Liver (tissue), 3 donors: ENCODE measurements at regions not wholly inside any gene's neighbourhood (a gene's known extent, or its start where the extent isn't known, plus 50 kb on each side); places are given as distances from the start of the nearest gene placed in this dataset.

ENCODE experiments used
- EGR1 ChIP-seq, 2 donors: IDR thresholded peaks; 2 replicates each; pipeline ENCODE4 v1.6.1; 2016 to 2018; ENCODE audit warnings: antibody characterized with exemption in 2 of 2, low read depth in 2 of 2
- GABPA ChIP-seq, 2 donors: IDR thresholded peaks in 1 of 2; conservative IDR thresholded peaks in 1 of 2; 2 replicates each; pipeline ENCODE4 v1.6.1; 2016; ENCODE audit warnings: antibody characterized with exemption in 2 of 2, mild to moderate bottlenecking in 1 of 2, moderate library complexity in 1 of 2
- RAD21 ChIP-seq, 2 donors: IDR thresholded peaks; 2 replicates each; pipeline ENCODE4 v1.6.1; 2016; ENCODE audit warnings: antibody characterized with exemption in 2 of 2, mild to moderate bottlenecking in 2 of 2
- TAF1 ChIP-seq: conservative IDR thresholded peaks from 2 replicates; pipeline ENCODE4 v1.6.1; 2016; ENCODE audit warnings: antibody characterized with exemption, mild to moderate bottlenecking
- YY1 ChIP-seq: IDR thresholded peaks from 2 replicates; pipeline ENCODE4 v1.6.1; 2016; ENCODE audit warnings: antibody characterized with exemption, mild to moderate bottlenecking
- TF ChIP-seq, protein P1 (sequence below): fragments of 150-350 bp; IDR thresholded peaks from 2 replicates; pipeline ENCODE4 v1.5.1; 2017; ENCODE audit warnings: improper control_type of control experiment, low read depth, low read length; ENCODE audit not compliant: missing input control
- TF ChIP-seq, protein P2 (sequence below): IDR thresholded peaks from 2 replicates; pipeline ENCODE4 v1.6.1; 2016; ENCODE audit warnings: antibody characterized with exemption, mild to moderate bottlenecking
- TF ChIP-seq, protein P3 (sequence below): IDR thresholded peaks from 2 replicates; pipeline ENCODE4 v1.6.1; 2016; ENCODE audit warnings: antibody characterized with exemption
- TF ChIP-seq, protein P4 (sequence below): IDR thresholded peaks from 2 replicates; pipeline ENCODE4 v1.6.1; 2016; ENCODE audit warnings: antibody characterized with exemption
- donor health status: healthy.
- donor health status: healthy.

DNA sequence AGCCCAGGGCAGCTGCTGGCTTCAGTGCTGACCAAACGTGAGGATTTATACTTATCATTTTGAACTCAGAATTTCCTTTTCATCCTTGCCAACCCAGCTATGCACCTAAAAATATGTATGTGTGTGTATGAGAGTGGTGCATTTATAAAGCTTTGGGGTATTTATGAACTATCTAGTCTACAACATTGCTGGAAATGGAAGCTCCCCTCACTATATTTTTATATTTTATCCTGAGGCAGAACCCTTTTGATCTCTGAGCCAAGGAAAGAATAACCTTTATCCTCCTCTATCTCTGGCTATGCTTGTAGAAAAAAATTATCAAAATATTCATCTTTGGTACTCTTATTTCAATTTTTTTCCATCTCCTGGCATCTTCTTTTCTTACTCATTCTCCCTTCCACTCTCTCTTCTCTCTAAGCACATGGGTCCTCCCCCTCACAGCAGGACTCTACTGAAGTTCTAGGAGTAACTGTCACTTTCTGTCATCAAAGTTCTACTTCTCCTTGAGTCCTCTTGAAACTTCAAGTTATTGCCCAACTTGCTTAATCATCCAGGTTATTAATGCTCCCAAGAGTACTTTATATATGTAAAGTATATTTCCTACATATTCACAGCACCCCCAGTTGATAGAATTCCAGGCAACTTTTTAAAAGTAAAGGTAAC lies 190.9 kb downstream of the HINT1 start:
- TF ChIP-seq, protein P1, sequence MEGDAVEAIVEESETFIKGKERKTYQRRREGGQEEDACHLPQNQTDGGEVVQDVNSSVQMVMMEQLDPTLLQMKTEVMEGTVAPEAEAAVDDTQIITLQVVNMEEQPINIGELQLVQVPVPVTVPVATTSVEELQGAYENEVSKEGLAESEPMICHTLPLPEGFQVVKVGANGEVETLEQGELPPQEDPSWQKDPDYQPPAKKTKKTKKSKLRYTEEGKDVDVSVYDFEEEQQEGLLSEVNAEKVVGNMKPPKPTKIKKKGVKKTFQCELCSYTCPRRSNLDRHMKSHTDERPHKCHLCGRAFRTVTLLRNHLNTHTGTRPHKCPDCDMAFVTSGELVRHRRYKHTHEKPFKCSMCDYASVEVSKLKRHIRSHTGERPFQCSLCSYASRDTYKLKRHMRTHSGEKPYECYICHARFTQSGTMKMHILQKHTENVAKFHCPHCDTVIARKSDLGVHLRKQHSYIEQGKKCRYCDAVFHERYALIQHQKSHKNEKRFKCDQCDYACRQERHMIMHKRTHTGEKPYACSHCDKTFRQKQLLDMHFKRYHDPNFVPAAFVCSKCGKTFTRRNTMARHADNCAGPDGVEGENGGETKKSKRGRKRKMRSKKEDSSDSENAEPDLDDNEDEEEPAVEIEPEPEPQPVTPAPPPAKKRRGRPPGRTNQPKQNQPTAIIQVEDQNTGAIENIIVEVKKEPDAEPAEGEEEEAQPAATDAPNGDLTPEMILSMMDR, result no peak
- TF ChIP-seq TAF1, result no peak
- TF ChIP-seq GABPA (IDR thresholded peaks at IDR 0.05 in 1 of 2, conservative IDR thresholded peaks at IDR 0.05 in 1 of 2), result no peak
- TF ChIP-seq, protein P2, sequence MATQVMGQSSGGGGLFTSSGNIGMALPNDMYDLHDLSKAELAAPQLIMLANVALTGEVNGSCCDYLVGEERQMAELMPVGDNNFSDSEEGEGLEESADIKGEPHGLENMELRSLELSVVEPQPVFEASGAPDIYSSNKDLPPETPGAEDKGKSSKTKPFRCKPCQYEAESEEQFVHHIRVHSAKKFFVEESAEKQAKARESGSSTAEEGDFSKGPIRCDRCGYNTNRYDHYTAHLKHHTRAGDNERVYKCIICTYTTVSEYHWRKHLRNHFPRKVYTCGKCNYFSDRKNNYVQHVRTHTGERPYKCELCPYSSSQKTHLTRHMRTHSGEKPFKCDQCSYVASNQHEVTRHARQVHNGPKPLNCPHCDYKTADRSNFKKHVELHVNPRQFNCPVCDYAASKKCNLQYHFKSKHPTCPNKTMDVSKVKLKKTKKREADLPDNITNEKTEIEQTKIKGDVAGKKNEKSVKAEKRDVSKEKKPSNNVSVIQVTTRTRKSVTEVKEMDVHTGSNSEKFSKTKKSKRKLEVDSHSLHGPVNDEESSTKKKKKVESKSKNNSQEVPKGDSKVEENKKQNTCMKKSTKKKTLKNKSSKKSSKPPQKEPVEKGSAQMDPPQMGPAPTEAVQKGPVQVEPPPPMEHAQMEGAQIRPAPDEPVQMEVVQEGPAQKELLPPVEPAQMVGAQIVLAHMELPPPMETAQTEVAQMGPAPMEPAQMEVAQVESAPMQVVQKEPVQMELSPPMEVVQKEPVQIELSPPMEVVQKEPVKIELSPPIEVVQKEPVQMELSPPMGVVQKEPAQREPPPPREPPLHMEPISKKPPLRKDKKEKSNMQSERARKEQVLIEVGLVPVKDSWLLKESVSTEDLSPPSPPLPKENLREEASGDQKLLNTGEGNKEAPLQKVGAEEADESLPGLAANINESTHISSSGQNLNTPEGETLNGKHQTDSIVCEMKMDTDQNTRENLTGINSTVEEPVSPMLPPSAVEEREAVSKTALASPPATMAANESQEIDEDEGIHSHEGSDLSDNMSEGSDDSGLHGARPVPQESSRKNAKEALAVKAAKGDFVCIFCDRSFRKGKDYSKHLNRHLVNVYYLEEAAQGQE, result no peak
- TF ChIP-seq EGR1 (IDR thresholded peaks at IDR 0.05; ENCODE audit: low read depth in 2 of 2), result no peak
- TF ChIP-seq RAD21 (IDR thresholded peaks at IDR 0.05), result no peak
- TF ChIP-seq, protein P3, sequence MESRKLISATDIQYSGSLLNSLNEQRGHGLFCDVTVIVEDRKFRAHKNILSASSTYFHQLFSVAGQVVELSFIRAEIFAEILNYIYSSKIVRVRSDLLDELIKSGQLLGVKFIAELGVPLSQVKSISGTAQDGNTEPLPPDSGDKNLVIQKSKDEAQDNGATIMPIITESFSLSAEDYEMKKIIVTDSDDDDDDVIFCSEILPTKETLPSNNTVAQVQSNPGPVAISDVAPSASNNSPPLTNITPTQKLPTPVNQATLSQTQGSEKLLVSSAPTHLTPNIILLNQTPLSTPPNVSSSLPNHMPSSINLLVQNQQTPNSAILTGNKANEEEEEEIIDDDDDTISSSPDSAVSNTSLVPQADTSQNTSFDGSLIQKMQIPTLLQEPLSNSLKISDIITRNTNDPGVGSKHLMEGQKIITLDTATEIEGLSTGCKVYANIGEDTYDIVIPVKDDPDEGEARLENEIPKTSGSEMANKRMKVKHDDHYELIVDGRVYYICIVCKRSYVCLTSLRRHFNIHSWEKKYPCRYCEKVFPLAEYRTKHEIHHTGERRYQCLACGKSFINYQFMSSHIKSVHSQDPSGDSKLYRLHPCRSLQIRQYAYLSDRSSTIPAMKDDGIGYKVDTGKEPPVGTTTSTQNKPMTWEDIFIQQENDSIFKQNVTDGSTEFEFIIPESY, result no peak
- TF ChIP-seq YY1, result no peak
- TF ChIP-seq, protein P4, sequence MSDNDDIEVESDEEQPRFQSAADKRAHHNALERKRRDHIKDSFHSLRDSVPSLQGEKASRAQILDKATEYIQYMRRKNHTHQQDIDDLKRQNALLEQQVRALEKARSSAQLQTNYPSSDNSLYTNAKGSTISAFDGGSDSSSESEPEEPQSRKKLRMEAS, result no peak
